ENCODE measurements at regions not wholly inside any gene's neighbourhood (a gene's known extent, or its start where the extent isn't known, plus 50 kb on each side); places are given as distances from the start of the nearest gene placed in this dataset.

DNA sequence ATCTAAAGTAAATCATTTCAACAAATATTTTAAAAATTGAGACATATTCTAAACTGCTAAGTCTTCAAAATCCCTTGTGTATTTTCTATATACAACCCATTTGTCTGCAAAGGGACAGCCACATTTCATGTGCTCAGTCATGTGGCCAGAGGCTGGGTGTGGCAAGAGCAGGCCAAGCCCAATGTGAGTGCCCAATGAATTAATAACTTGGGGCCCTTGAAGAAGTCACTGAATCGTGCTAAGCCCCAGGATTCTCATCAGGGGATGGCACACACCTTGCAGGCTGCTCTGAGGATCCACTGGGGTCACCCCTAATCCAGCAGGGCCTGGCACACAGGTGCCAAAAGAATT is 78.2 kb upstream of the SMIM23 start:
- Mint-ChIP-seq H3K27me3 (ENCODE audit: low read depth) (no peaks in the 10 kb centered on the region), H3K36me3 (no peaks in the 10 kb centered on the region), H3K4me1 (peaks cover 6% of the 10 kb centered on the region; the same call in 1 of the 2 replicates), H3K27ac (no peak overlapping the region), H3K9me3 (no peaks in the 10 kb centered on the region), H3K4me3 (no peak overlapping the region)
- POLR2A ChIA-PET, result no interaction called here
- CTCF ChIA-PET, result no interaction called here
- DNase-seq (ENCODE audit: low spot score) (no peak), ATAC-seq (no peak)
- TF ChIP-seq, protein P1, sequence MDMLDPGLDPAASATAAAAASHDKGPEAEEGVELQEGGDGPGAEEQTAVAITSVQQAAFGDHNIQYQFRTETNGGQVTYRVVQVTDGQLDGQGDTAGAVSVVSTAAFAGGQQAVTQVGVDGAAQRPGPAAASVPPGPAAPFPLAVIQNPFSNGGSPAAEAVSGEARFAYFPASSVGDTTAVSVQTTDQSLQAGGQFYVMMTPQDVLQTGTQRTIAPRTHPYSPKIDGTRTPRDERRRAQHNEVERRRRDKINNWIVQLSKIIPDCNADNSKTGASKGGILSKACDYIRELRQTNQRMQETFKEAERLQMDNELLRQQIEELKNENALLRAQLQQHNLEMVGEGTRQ (CRISPR knock-in tag; IDR thresholded peaks at IDR 0.05), result no peak
- no peak for TF ChIP-seq ZNF423 (CRISPR knock-in tag; IDR thresholded peaks at IDR 0.05)
- TF ChIP-seq GTF2I (CRISPR knock-in tag; conservative IDR thresholded peaks at IDR 0.05), result no peak
- no peak for TF ChIP-seq ATF1 (CRISPR knock-in tag; IDR thresholded peaks at IDR 0.05)
- no peak for TF ChIP-seq OVOL2 (CRISPR knock-in tag; IDR thresholded peaks at IDR 0.05; ENCODE audit: borderline replicate concordance)
- no peak for TF ChIP-seq TEAD4 (CRISPR knock-in tag; IDR thresholded peaks at IDR 0.05)
- no peak for TF ChIP-seq ZNF416 (CRISPR knock-in tag; IDR thresholded peaks at IDR 0.05)
- TF ChIP-seq NFE2L1 (CRISPR knock-in tag; IDR thresholded peaks at IDR 0.05), result no peak
- no peak for TF ChIP-seq KAT7 (CRISPR knock-in tag; IDR thresholded peaks at IDR 0.05; ENCODE audit: borderline replicate concordance)
- TF ChIP-seq TEAD1 (CRISPR knock-in tag; IDR thresholded peaks at IDR 0.05), result no peak
- no peak for TF ChIP-seq SOX15 (CRISPR knock-in tag; IDR thresholded peaks at IDR 0.05)
- no peak for TF ChIP-seq IRF2 (CRISPR knock-in tag; IDR thresholded peaks at IDR 0.05; ENCODE audit: borderline replicate concordance, low read depth)
- no peak for TF ChIP-seq ZNF121 (CRISPR knock-in tag; IDR thresholded peaks at IDR 0.05)
- TF ChIP-seq, protein P2, sequence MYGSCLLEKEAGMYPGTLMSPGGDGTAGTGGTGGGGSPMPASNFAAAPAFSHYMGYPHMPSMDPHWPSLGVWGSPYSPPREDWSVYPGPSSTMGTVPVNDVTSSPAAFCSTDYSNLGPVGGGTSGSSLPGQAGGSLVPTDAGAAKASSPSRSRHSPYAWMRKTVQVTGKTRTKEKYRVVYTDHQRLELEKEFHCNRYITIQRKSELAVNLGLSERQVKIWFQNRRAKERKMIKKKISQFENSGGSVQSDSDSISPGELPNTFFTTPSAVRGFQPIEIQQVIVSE (CRISPR knock-in tag; IDR thresholded peaks at IDR 0.05; ENCODE audit: borderline replicate concordance), result no peak
- TF ChIP-seq, protein P3, sequence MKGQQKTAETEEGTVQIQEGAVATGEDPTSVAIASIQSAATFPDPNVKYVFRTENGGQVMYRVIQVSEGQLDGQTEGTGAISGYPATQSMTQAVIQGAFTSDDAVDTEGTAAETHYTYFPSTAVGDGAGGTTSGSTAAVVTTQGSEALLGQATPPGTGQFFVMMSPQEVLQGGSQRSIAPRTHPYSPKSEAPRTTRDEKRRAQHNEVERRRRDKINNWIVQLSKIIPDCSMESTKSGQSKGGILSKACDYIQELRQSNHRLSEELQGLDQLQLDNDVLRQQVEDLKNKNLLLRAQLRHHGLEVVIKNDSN (CRISPR knock-in tag; IDR thresholded peaks at IDR 0.05), result no peak
- TF ChIP-seq, protein P4, sequence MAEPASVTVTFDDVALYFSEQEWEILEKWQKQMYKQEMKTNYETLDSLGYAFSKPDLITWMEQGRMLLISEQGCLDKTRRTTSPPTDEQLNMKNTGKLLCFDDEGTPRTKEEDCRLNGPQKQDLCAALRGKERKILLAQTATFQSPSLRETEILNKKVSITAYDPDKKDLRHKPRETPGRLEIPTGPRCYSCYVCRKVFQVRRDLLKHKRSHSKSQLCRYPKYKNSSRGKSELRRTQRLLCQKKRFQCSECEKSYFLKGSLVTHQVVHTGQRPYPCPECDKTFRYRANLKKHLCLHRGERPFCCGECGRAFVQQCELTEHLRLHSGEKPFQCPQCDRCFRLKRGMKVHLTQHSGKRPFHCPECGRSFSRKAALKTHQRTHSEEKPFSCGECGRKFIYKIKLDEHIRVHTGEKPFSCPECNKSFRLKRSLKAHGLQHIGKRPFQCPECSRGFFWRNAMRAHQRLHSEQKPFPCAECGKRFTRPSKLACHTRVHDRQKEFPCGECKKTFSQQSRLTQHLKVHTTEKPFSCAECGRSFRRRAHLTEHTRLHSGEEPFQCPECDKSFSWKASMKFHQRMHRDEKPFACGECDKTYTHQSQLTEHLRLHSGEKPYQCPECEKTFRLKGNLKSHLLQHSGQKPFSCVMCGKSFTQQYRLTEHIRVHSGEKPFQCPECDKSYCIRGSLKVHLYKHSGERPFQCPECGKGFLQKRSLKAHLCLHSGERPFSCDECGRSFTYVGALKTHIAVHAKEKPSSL (CRISPR knock-in tag; conservative IDR thresholded peaks at IDR 0.05), result no peak

DNA sequence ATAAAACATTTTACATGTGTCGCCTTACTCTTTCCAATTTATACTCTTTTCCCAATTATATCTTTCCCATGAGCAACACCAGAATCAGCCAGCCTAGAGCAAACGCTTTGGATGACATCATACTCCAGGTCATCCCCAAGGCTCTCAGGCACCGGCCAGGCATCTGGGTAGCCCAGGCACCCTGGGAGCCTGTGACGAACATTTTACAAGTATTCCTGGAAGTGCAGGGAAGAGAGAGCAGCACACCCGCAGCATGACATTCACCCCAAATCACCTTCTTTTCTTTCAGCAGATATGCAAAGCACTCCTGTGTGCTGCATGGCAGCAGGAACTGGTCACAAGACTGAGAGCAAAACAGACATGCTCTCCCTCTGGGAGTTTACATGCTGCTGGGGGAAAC is 75.7 kb upstream of the SMIM23 start:
- DNase-seq (ENCODE audit: low spot score), result no peak
- no peak overlapping the region for H3K27ac Mint-ChIP-seq
- no peak for TF ChIP-seq GRHL2 (CRISPR knock-in tag; IDR thresholded peaks at IDR 0.05; ENCODE audit: insufficient replicate concordance, severe bottlenecking)
- TF ChIP-seq, protein P5, sequence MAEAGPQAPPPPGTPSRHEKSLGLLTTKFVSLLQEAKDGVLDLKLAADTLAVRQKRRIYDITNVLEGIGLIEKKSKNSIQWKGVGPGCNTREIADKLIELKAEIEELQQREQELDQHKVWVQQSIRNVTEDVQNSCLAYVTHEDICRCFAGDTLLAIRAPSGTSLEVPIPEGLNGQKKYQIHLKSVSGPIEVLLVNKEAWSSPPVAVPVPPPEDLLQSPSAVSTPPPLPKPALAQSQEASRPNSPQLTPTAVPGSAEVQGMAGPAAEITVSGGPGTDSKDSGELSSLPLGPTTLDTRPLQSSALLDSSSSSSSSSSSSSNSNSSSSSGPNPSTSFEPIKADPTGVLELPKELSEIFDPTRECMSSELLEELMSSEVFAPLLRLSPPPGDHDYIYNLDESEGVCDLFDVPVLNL (CRISPR knock-in tag; IDR thresholded peaks at IDR 0.05; ENCODE audit: borderline replicate concordance, low read depth), result no peak
- TF ChIP-seq KAT7 (CRISPR knock-in tag; IDR thresholded peaks at IDR 0.05; ENCODE audit: borderline replicate concordance), result no peak
- no peak for TF ChIP-seq NR3C1 (CRISPR knock-in tag; conservative IDR thresholded peaks at IDR 0.05; ENCODE audit: low read depth)
- TF ChIP-seq, protein P6, sequence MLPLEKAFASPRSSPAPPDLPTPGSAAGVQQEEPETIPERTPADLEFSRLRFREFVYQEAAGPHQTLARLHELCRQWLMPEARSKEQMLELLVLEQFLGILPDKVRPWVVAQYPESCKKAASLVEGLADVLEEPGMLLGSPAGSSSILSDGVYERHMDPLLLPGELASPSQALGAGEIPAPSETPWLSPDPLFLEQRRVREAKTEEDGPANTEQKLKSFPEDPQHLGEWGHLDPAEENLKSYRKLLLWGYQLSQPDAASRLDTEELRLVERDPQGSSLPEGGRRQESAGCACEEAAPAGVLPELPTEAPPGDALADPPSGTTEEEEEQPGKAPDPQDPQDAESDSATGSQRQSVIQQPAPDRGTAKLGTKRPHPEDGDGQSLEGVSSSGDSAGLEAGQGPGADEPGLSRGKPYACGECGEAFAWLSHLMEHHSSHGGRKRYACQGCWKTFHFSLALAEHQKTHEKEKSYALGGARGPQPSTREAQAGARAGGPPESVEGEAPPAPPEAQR (CRISPR knock-in tag; IDR thresholded peaks at IDR 0.05), result no peak
- TF ChIP-seq, protein P7, sequence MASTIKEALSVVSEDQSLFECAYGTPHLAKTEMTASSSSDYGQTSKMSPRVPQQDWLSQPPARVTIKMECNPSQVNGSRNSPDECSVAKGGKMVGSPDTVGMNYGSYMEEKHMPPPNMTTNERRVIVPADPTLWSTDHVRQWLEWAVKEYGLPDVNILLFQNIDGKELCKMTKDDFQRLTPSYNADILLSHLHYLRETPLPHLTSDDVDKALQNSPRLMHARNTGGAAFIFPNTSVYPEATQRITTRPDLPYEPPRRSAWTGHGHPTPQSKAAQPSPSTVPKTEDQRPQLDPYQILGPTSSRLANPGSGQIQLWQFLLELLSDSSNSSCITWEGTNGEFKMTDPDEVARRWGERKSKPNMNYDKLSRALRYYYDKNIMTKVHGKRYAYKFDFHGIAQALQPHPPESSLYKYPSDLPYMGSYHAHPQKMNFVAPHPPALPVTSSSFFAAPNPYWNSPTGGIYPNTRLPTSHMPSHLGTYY (CRISPR knock-in tag; IDR thresholded peaks at IDR 0.05), result no peak
- TF ChIP-seq, protein P2 (CRISPR knock-in tag; IDR thresholded peaks at IDR 0.05; ENCODE audit: borderline replicate concordance), result no peak
- TF ChIP-seq, protein P8, sequence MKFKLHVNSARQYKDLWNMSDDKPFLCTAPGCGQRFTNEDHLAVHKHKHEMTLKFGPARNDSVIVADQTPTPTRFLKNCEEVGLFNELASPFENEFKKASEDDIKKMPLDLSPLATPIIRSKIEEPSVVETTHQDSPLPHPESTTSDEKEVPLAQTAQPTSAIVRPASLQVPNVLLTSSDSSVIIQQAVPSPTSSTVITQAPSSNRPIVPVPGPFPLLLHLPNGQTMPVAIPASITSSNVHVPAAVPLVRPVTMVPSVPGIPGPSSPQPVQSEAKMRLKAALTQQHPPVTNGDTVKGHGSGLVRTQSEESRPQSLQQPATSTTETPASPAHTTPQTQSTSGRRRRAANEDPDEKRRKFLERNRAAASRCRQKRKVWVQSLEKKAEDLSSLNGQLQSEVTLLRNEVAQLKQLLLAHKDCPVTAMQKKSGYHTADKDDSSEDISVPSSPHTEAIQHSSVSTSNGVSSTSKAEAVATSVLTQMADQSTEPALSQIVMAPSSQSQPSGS (CRISPR knock-in tag; IDR thresholded peaks at IDR 0.05; ENCODE audit: borderline replicate concordance, low read depth), result no peak
- TF ChIP-seq, protein P3 (CRISPR knock-in tag; IDR thresholded peaks at IDR 0.05), result no peak
- TF ChIP-seq, protein P9, sequence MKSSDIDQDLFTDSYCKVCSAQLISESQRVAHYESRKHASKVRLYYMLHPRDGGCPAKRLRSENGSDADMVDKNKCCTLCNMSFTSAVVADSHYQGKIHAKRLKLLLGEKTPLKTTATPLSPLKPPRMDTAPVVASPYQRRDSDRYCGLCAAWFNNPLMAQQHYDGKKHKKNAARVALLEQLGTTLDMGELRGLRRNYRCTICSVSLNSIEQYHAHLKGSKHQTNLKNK (CRISPR knock-in tag; IDR thresholded peaks at IDR 0.05), result no peak

More for the DNA sequence above, 75.7 kb upstream of the SMIM23 start:
- Mint-ChIP-seq H3K4me1 (peaks cover 6% of the 10 kb centered on the region; the same call in 1 of the 2 replicates), H3K4me3 (no peak overlapping the region), H3K36me3 (no peaks in the 10 kb centered on the region), H3K9me3 (peaks cover 4% of the 10 kb centered on the region), H3K27me3 (ENCODE audit: low read depth) (peaks cover 2% of the 10 kb centered on the region; the same call in 1 of the 2 replicates)
- ATAC-seq, result no peak; the same call in 1 of the 2 replicates
- POLR2A ChIA-PET, result no interaction called here
- CTCF ChIA-PET, result no interaction called here

Measured in WTC11 (cell line).